K562 (cell line): ENCODE measurements at regions not wholly inside any gene's neighbourhood (a gene's known extent, or its start where the extent isn't known, plus 50 kb on each side); places are given as distances from the start of the nearest gene placed in this dataset.
A peak's percentile ranks its signal among the peaks of the same experiment; 100 is the strongest.

ENCODE experiments used
- BRF2 ChIP-seq: IDR thresholded peaks from 3 replicates; pipeline ENCODE4 v1.6.1; 2011; ENCODE audit warnings: borderline replicate concordance, mild to moderate bottlenecking; ENCODE audit not compliant: insufficient read length, insufficient read depth
- EZH2 ChIP-seq: IDR thresholded peaks from 2 replicates; pipeline ENCODE4 v1.6.1; 2012; ENCODE audit warnings: low read depth, mild to moderate bottlenecking, inconsistent platforms, low read length, borderline replicate concordance
- ID3 ChIP-seq, 2 experiments: fragments of 250-450 bp in 1 of 2; fragments of 450-650 bp in 1 of 2; sonication (Bioruptor Pico) in 1 of 2; IDR thresholded peaks; 2 replicates each; pipeline versions ENCODE4 v1.6.1 to v1.8.0; 2016 to 2021; ENCODE audit warnings: mild to moderate bottlenecking in 2 of 2, moderate library complexity in 2 of 2, missing compliant biosample characterization in 1 of 2, missing genetic modification characterization in 1 of 2
- NCOR1 ChIP-seq: fragments of 450-650 bp; IDR thresholded peaks from 2 replicates; pipeline ENCODE4 v1.6.1; 2016; ENCODE audit warnings: mild to moderate bottlenecking, moderate library complexity
- PRMT5 ChIP-seq: sonication (generic); formaldehyde crosslinking; IDR thresholded peaks from 2 replicates; pipeline ENCODE4 v1.5.0; 2020; ENCODE audit warnings: missing genetic modification reagents
- RBM34 ChIP-seq: fragments of 200-400 bp; formaldehyde crosslinking; IDR thresholded peaks from 2 replicates; pipeline ENCODE4 v1.6.1; 2018; ENCODE audit warnings: low read length, borderline replicate concordance; ENCODE audit not compliant: insufficient read depth
- STAT5B ChIP-seq: fragments of 250-450 bp; sonication (Bioruptor Pico); IDR thresholded peaks from 2 replicates; pipeline ENCODE4 v1.8.0; 2021; ENCODE audit warnings: mild to moderate bottlenecking, inconsistent platforms
- XRCC3 ChIP-seq: fragments of 450-650 bp; IDR thresholded peaks from 2 replicates; pipeline ENCODE4 v1.6.1; 2017; ENCODE audit warnings: mild to moderate bottlenecking, moderate library complexity
- ZBED1 ChIP-seq: IDR thresholded peaks from 2 replicates; pipeline ENCODE4 v1.6.1; 2014
- ZBTB8A ChIP-seq: fragments of 450-650 bp; IDR thresholded peaks from 2 replicates; pipeline ENCODE4 v1.6.1; 2018; ENCODE audit warnings: mild to moderate bottlenecking, moderate library complexity; ENCODE audit not compliant: partially characterized antibody
- ZEB2 ChIP-seq: fragments of 450-650 bp; IDR thresholded peaks from 2 replicates; pipeline ENCODE4 v1.6.1; 2016
- ZNF644 ChIP-seq: fragments of 200-800 bp; sonication (Bioruptor generic); IDR thresholded peaks from 2 replicates; pipeline ENCODE4 v1.6.1; 2016; ENCODE audit warnings: low read depth, missing genetic modification characterization, missing compliant biosample characterization
- ZNF780A ChIP-seq: fragments of 250-450 bp; sonication (Bioruptor Pico); IDR thresholded peaks from 2 replicates; pipeline ENCODE4 v1.5.0; 2021; ENCODE audit warnings: mild to moderate bottlenecking
- TF ChIP-seq, protein P1 (sequence below): sonication (generic); formaldehyde crosslinking; IDR thresholded peaks from 2 replicates; pipeline ENCODE4 v1.8.1; 2023; ENCODE audit warnings: mild to moderate bottlenecking, missing genetic modification reagents
- TF ChIP-seq, protein P2 (sequence below): fragments of 250-450 bp; sonication (Bioruptor Pico); IDR thresholded peaks from 2 replicates; pipeline ENCODE4 v1.8.0; 2021; ENCODE audit warnings: mild to moderate bottlenecking, moderate library complexity
- TF ChIP-seq, protein P3 (sequence below): sonication (generic); formaldehyde crosslinking; IDR thresholded peaks from 2 replicates; pipeline ENCODE4 v1.8.1; 2023; ENCODE audit warnings: mild to moderate bottlenecking, missing genetic modification reagents
- TF ChIP-seq, protein P4 (sequence below): fragments of 150-350 bp; IDR thresholded peaks from 2 replicates; pipeline ENCODE4 v1.6.1; 2014; ENCODE audit warnings: low read depth, mild to moderate bottlenecking, low read length, borderline replicate concordance

- TF ChIP-seq, protein P1, sequence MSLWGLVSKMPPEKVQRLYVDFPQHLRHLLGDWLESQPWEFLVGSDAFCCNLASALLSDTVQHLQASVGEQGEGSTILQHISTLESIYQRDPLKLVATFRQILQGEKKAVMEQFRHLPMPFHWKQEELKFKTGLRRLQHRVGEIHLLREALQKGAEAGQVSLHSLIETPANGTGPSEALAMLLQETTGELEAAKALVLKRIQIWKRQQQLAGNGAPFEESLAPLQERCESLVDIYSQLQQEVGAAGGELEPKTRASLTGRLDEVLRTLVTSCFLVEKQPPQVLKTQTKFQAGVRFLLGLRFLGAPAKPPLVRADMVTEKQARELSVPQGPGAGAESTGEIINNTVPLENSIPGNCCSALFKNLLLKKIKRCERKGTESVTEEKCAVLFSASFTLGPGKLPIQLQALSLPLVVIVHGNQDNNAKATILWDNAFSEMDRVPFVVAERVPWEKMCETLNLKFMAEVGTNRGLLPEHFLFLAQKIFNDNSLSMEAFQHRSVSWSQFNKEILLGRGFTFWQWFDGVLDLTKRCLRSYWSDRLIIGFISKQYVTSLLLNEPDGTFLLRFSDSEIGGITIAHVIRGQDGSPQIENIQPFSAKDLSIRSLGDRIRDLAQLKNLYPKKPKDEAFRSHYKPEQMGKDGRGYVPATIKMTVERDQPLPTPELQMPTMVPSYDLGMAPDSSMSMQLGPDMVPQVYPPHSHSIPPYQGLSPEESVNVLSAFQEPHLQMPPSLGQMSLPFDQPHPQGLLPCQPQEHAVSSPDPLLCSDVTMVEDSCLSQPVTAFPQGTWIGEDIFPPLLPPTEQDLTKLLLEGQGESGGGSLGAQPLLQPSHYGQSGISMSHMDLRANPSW (CRISPR knock-in tag), result no peak
- TF ChIP-seq ZNF780A (CRISPR knock-in tag) (no peak), EZH2 (no peak), XRCC3 (no peak), NCOR1 (no peak), ZEB2 (no peak), ID3 (CRISPR knock-in tag; IDR thresholded peaks at IDR 0.05) (no peak), ID3 (tag; IDR thresholded peaks at IDR 0.05) (no peak), BRF2 (no peak), STAT5B (CRISPR knock-in tag) (no peak), RBM34 (no peak), PRMT5 (no peak), ZBTB8A (peak; percentile 56), ZBED1 (no peak), ZNF644 (tag) (no peak)
- TF ChIP-seq, protein P2, sequence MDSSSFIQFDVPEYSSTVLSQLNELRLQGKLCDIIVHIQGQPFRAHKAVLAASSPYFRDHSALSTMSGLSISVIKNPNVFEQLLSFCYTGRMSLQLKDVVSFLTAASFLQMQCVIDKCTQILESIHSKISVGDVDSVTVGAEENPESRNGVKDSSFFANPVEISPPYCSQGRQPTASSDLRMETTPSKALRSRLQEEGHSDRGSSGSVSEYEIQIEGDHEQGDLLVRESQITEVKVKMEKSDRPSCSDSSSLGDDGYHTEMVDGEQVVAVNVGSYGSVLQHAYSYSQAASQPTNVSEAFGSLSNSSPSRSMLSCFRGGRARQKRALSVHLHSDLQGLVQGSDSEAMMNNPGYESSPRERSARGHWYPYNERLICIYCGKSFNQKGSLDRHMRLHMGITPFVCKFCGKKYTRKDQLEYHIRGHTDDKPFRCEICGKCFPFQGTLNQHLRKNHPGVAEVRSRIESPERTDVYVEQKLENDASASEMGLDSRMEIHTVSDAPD (CRISPR knock-in tag), result no peak
- TF ChIP-seq, protein P3, sequence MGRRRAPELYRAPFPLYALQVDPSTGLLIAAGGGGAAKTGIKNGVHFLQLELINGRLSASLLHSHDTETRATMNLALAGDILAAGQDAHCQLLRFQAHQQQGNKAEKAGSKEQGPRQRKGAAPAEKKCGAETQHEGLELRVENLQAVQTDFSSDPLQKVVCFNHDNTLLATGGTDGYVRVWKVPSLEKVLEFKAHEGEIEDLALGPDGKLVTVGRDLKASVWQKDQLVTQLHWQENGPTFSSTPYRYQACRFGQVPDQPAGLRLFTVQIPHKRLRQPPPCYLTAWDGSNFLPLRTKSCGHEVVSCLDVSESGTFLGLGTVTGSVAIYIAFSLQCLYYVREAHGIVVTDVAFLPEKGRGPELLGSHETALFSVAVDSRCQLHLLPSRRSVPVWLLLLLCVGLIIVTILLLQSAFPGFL (CRISPR knock-in tag), result no peak
- TF ChIP-seq, protein P4, sequence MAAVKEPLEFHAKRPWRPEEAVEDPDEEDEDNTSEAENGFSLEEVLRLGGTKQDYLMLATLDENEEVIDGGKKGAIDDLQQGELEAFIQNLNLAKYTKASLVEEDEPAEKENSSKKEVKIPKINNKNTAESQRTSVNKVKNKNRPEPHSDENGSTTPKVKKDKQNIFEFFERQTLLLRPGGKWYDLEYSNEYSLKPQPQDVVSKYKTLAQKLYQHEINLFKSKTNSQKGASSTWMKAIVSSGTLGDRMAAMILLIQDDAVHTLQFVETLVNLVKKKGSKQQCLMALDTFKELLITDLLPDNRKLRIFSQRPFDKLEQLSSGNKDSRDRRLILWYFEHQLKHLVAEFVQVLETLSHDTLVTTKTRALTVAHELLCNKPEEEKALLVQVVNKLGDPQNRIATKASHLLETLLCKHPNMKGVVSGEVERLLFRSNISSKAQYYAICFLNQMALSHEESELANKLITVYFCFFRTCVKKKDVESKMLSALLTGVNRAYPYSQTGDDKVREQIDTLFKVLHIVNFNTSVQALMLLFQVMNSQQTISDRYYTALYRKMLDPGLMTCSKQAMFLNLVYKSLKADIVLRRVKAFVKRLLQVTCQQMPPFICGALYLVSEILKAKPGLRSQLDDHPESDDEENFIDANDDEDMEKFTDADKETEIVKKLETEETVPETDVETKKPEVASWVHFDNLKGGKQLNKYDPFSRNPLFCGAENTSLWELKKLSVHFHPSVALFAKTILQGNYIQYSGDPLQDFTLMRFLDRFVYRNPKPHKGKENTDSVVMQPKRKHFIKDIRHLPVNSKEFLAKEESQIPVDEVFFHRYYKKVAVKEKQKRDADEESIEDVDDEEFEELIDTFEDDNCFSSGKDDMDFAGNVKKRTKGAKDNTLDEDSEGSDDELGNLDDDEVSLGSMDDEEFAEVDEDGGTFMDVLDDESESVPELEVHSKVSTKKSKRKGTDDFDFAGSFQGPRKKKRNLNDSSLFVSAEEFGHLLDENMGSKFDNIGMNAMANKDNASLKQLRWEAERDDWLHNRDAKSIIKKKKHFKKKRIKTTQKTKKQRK, result no peak
Measured at GRCh38 chr6:28648035-28648877, 122.6 kb downstream of the GPX5 start (continued).
